HG02642 (cell line): ENCODE measurements at regions not wholly inside any gene's neighbourhood (a gene's known extent, or its start where the extent isn't known, plus 50 kb on each side); places are given as distances from the start of the nearest gene placed in this dataset.
"Not testable (repeated sequence)": the region's sequence is repeated elsewhere in the genome, so short reads cannot be mapped to it uniquely, and the experiment has no call there.

Experiments used
- ATAC-seq: cut with Tn5 transposase; IDR thresholded peaks from one replicate; pipeline ENCODE4 v1.9.1; 2021; ENCODE audit warnings: mild to moderate bottlenecking; ENCODE audit not compliant: unreplicated experiment, poor library complexity

- ATAC-seq, result not testable (repeated sequence)
Observed at GRCh38 chr2:212876556-212876955, 274.9 kb downstream of the IKZF2 start.

- not testable (repeated sequence) for ATAC-seq
Observed at GRCh38 chr2:212875950-212876349, 275.5 kb downstream of the IKZF2 start.

- ATAC-seq, result no peak
Observed at GRCh38 chr2:212873256-212873655, 278.2 kb downstream of the IKZF2 start.

GRCh38 chr2:212871597-212871996 is 279.8 kb downstream of the IKZF2 start:
- no peak for ATAC-seq

- no peak for ATAC-seq
Observed at GRCh38 chr2:212864186-212864585, 287.2 kb downstream of the IKZF2 start.

- ATAC-seq, result no peak
Observed at GRCh38 chr2:212863185-212863588, 288.2 kb downstream of the IKZF2 start.

GRCh38 chr2:212858496-212858895 is 292.9 kb downstream of the IKZF2 start:
- ATAC-seq, result no peak

- ATAC-seq, result no peak
Observed at GRCh38 chr2:212854771-212855170, 296.6 kb downstream of the IKZF2 start.

- ATAC-seq, result no peak
Observed at GRCh38 chr2:212854116-212854515, 297.3 kb downstream of the IKZF2 start.

GRCh38 chr2:212845941-212846340 is 305.5 kb downstream of the IKZF2 start:
- ATAC-seq, result no peak

GRCh38 chr2:212843409-212844199 is 305.0 kb upstream of the ERBB4 start:
- ATAC-seq, result no peak

GRCh38 chr2:212842544-212843185 is 304.1 kb upstream of the ERBB4 start:
- no peak for ATAC-seq

GRCh38 chr2:212841460-212841859 is 302.9 kb upstream of the ERBB4 start:
- ATAC-seq, result no peak

- no peak for ATAC-seq
Observed at GRCh38 chr2:212832211-212833195, 293.9 kb upstream of the ERBB4 start.

GRCh38 chr2:212831671-212832199 is 293.1 kb upstream of the ERBB4 start:
- ATAC-seq, result no peak

GRCh38 chr2:212816267-212816666 is 277.7 kb upstream of the ERBB4 start:
- ATAC-seq, result no peak

GRCh38 chr2:212815453-212815852 is 276.9 kb upstream of the ERBB4 start:
- ATAC-seq, result peak; percentile 60

- ATAC-seq, result no peak
Observed at GRCh38 chr2:212814941-212815340, 276.3 kb upstream of the ERBB4 start.

- ATAC-seq, result no peak
Observed at GRCh38 chr2:212811921-212812320, 273.3 kb upstream of the ERBB4 start.

GRCh38 chr2:212811036-212811805 is 272.6 kb upstream of the ERBB4 start:
- no peak for ATAC-seq
